HCT116 (cell line): ENCODE measurements at regions not wholly inside any gene's neighbourhood (a gene's known extent, or its start where the extent isn't known, plus 50 kb on each side); places are given as distances from the start of the nearest gene placed in this dataset.

Source experiments
- ATAC-seq: fragments of 200-7000 bp; cut with Tn5 transposase; 2 replicates; pipeline ENCODE4 v1.9.1; 2020; ENCODE audit warnings: mild to moderate bottlenecking, moderate library complexity
- BruUV-seq: library from RNA; stranded (reverse); fragments of 400-500 nt; replicated peaks from 2 replicates; lab custom pipeline; 2021; lab: Mats Ljungman, UMichigan
- CTCF ChIA-PET: fragments of 300-600 bp; sonication (Branson Sonifier 250); formaldehyde crosslinking; loops from one replicate; lab custom pipeline; 2021; ENCODE audit warnings: antibody characterized with exemption; lab: Charles Lee
- POLR2A ChIA-PET: fragments of 300-600, 350-600 bp; sonication (Branson Sonifier 250); formaldehyde crosslinking; loops from one replicate; lab custom pipeline; 2021; ENCODE audit warnings: antibody characterized with exemption; lab: Charles Lee
- RAD21 ChIA-PET, 2 experiments: fragments of 300-600 bp; sonication (Branson Sonifier 250); formaldehyde crosslinking; loops; one replicate each; lab custom pipeline; 2023; ENCODE audit warnings: low total read pairs in 2 of 2; ENCODE audit not compliant: uncharacterized antibody in 2 of 2, unreplicated experiment in 2 of 2, low non-redundant PET in 1 of 2; lab: Charles Lee
- DNase-seq: peaks from one replicate; pipeline ENCODE4 v3.0.0-alpha.2; 2010; ENCODE audit warnings: low read depth, low spot score
- H2AFZ ChIP-seq: fragments of 200-600 bp; shearing (Covaris generic), sonication (generic); 2 replicates; pipeline ENCODE4 v1.6.1; 2017; ENCODE audit warnings: low read depth, mixed run types, mixed read lengths, antibody characterized with exemption, low read length; ENCODE audit not compliant: poor library complexity, severe bottlenecking
- H3K27ac ChIP-seq: 2 replicates; pipeline ENCODE4 v1.5.1; 2012; ENCODE audit warnings: low read depth, low read length
- H3K27me3 ChIP-seq: fragments of 200-600 bp; sonication (generic); 2 replicates; pipeline ENCODE4 v1.6.1; 2016; ENCODE audit warnings: mixed run types, low read length, mixed read lengths; ENCODE audit not compliant: insufficient read depth
- H3K36me3 ChIP-seq, 2 experiments: fragments of 200-500 bp in 1 of 2; fragments of 200-600 bp in 1 of 2; sonication (Bioruptor generic) in 1 of 2; sonication (generic) in 1 of 2; 2 replicates each; pipeline versions ENCODE4 v1.5.1 to v1.6.1; 2014 to 2016; ENCODE audit warnings: low read length in 2 of 2, inconsistent platforms in 1 of 2, mixed read lengths in 1 of 2, mixed run types in 1 of 2; ENCODE audit not compliant: insufficient read depth in 2 of 2, control insufficient read depth in 1 of 2
- H3K4me1 ChIP-seq, 2 experiments: fragments of 200-600 bp in 1 of 2; sonication (generic) in 1 of 2; 2 replicates each; pipeline versions ENCODE4 v1.5.1 to v1.6.1; 2012 to 2017; ENCODE audit warnings: low read length in 2 of 2, inconsistent platforms in 1 of 2, mild to moderate bottlenecking in 1 of 2, mixed read lengths in 1 of 2, mixed run types in 1 of 2, moderate library complexity in 1 of 2; ENCODE audit not compliant: insufficient read depth in 2 of 2, control insufficient read depth in 1 of 2
- H3K4me2 ChIP-seq: fragments of 200-600 bp; sonication (generic); 2 replicates; pipeline ENCODE4 v1.6.1; 2017; ENCODE audit warnings: mixed run types, low read length, mixed read lengths
- H3K4me3 ChIP-seq, 2 experiments: fragments of 200-600 bp in 1 of 2; sonication (generic) in 1 of 2; replicated peaks in 1 of 2; 2 replicates each; pipeline ENCODE4 v1.5.1; 2011 to 2016; ENCODE audit warnings: low read length in 2 of 2, control low read depth in 1 of 2, low read depth in 1 of 2, mild to moderate bottlenecking in 1 of 2, mixed read lengths in 1 of 2, mixed run types in 1 of 2
- H3K79me2 ChIP-seq: fragments of 200-600 bp; sonication (generic); 2 replicates; pipeline ENCODE4 v1.6.1; 2017; ENCODE audit warnings: mild to moderate bottlenecking, mixed run types, low read length, moderate library complexity, mixed read lengths; ENCODE audit not compliant: insufficient read depth
- H3K9ac ChIP-seq: fragments of 200-600 bp; sonication (generic); 2 replicates; pipeline ENCODE4 v1.6.1; 2016; ENCODE audit warnings: low read length, mixed read lengths
- H3K9me2 ChIP-seq: fragments of 200-600 bp; sonication (generic), shearing (Covaris generic); 2 replicates; pipeline ENCODE4 v1.6.1; 2017; ENCODE audit warnings: mixed run types, mild to moderate bottlenecking, moderate library complexity; ENCODE audit not compliant: insufficient read depth
- H3K9me3 ChIP-seq, 2 experiments: fragments of 200-500 bp in 1 of 2; fragments of 200-600 bp in 1 of 2; sonication (Bioruptor generic) in 1 of 2; sonication (generic) in 1 of 2; 2 replicates each; pipeline ENCODE4 v1.6.1; 2014 to 2017; ENCODE audit warnings: low read length in 2 of 2, mixed read lengths in 2 of 2, inconsistent platforms in 1 of 2, low read depth in 1 of 2, mild to moderate bottlenecking in 1 of 2, mixed run types in 1 of 2, moderate library complexity in 1 of 2; ENCODE audit not compliant: control insufficient read depth in 1 of 2, insufficient read depth in 1 of 2
- H4K20me1 ChIP-seq: fragments of 200-600 bp; sonication (generic), shearing (Covaris generic); 2 replicates; pipeline ENCODE4 v1.6.1; 2017; ENCODE audit warnings: mixed run types, mild to moderate bottlenecking, moderate library complexity; ENCODE audit not compliant: insufficient read depth
- EZH2 ChIP-seq: fragments of 200-600 bp; sonication (generic); IDR thresholded peaks from 2 replicates; pipeline ENCODE4 v1.6.1; 2017; ENCODE audit warnings: antibody characterized with exemption, mixed run types
- POLR2AphosphoS5 ChIP-seq: IDR thresholded peaks from 2 replicates; pipeline ENCODE4 v1.6.1; 2011; ENCODE audit warnings: mild to moderate bottlenecking, low read depth, low read length, moderate library complexity
- RAD21 ChIP-seq: IDR thresholded peaks from 2 replicates; pipeline ENCODE4 v1.6.1; 2012; ENCODE audit warnings: low read depth, mild to moderate bottlenecking
- REST ChIP-seq: IDR thresholded peaks from 2 replicates; pipeline ENCODE4 v1.6.1; 2012; ENCODE audit warnings: low read depth
- ZFX ChIP-seq: fragments of 450-650 bp; IDR thresholded peaks from 2 replicates; pipeline ENCODE4 v1.6.1; 2017
- ZNF274 ChIP-seq: fragments of 200-500 bp; sonication (Bioruptor generic); IDR thresholded peaks from 2 replicates; pipeline ENCODE4 v1.6.1; 2014; ENCODE audit warnings: mild to moderate bottlenecking, low read depth, low read length, inconsistent platforms
- intact Hi-C: fragments of 100-400 bp; cut with micrococcal nuclease; formaldehyde crosslinking; loops from 2 replicates; pipeline ENCODE4 v1.10.0; 2022

GRCh38 chr10:28130267-28130666 lies 131.4 kb upstream of the ODAD2 start (continued):
- TF ChIP-seq EZH2 (no peak), ZNF274 (no peak)

DNA sequence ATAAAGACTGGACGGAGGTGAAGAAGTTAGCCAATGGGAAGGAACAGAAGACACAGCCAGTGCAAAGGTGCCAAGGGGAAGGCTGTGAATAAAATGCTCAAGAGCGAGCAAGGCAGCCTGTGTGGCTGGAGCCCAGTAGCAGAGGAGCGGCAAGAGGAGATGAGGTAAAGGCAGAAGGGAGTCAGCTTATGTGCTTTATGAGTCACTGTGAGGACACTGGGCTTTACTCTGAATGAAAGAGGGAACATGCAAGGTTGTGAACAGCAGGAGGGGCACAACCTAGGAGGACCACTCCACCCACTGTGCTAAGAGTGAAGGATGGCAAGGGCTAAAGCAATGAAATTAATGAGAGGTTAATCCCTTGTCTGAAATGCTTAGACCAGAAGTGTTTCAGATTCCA lies 129.0 kb upstream of the ODAD2 start:
- POLR2A ChIA-PET: no interaction called here

More for the DNA sequence above, 129.0 kb upstream of the ODAD2 start:
- H3K79me2 ChIP-seq: peaks cover 1% of the 10 kb centered on the region; the same call in 1 of the 2 replicates
- 0 out of 2 replicates have a peak, but pooled peaks have one; percentile 17 for TF ChIP-seq POLR2AphosphoS5
- TF ChIP-seq ZFX: no peak
- no peak for TF ChIP-seq RAD21
- TF ChIP-seq REST: no peak
- BruUV-seq: no TSS peak
- DNase-seq (no peak), ATAC-seq (no peak)
- H3K9me2 ChIP-seq: no peaks in the 10 kb centered on the region
- H4K20me1 ChIP-seq: no peaks in the 10 kb centered on the region
- H3K36me3 ChIP-seq: peaks cover 0 to 38% of the 10 kb centered on the region in 2 experiments; a peak in 2 of 4 replicates
- peak overlapping the region; percentile 96 for H3K27ac ChIP-seq
- ChIA-PET CTCF (no interaction called here), RAD21 (no interaction called here)
- no peak overlapping the region for H2AFZ ChIP-seq
- H3K4me3 ChIP-seq: no peak overlapping the region
- peaks cover 42 to 71% of the 10 kb centered on the region in 2 experiments for H3K4me1 ChIP-seq
- H3K9ac ChIP-seq: no peak overlapping the region
- peaks cover 0 to 2% of the 10 kb centered on the region in 2 experiments; a peak in 1 of 4 replicates for H3K9me3 ChIP-seq
- no peaks in the 10 kb centered on the region for H3K27me3 ChIP-seq
- intact Hi-C loops: loop anchor here (10.0 kb wide), 1 partner anchor 117 kb away; no protein-coding TSS in a partner anchor
- no peak overlapping the region for H3K4me2 ChIP-seq
